ENCODE measurements at regions not wholly inside any gene's neighbourhood (a gene's known extent, or its start where the extent isn't known, plus 50 kb on each side); places are given as distances from the start of the nearest gene placed in this dataset.

GRCh38 chr14:57057803-57058202 is 210.9 kb downstream of the EXOC5 start:
- TF ChIP-seq, protein P1, sequence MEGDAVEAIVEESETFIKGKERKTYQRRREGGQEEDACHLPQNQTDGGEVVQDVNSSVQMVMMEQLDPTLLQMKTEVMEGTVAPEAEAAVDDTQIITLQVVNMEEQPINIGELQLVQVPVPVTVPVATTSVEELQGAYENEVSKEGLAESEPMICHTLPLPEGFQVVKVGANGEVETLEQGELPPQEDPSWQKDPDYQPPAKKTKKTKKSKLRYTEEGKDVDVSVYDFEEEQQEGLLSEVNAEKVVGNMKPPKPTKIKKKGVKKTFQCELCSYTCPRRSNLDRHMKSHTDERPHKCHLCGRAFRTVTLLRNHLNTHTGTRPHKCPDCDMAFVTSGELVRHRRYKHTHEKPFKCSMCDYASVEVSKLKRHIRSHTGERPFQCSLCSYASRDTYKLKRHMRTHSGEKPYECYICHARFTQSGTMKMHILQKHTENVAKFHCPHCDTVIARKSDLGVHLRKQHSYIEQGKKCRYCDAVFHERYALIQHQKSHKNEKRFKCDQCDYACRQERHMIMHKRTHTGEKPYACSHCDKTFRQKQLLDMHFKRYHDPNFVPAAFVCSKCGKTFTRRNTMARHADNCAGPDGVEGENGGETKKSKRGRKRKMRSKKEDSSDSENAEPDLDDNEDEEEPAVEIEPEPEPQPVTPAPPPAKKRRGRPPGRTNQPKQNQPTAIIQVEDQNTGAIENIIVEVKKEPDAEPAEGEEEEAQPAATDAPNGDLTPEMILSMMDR (IDR thresholded peaks at IDR 0.05), result no peak
- TF ChIP-seq POLR2A (IDR thresholded peaks at IDR 0.05), result no peak

Measured in Peyer's patch (tissue), 4 donors.